GM19043 (cell line): ENCODE measurements at regions not wholly inside any gene's neighbourhood (a gene's known extent, or its start where the extent isn't known, plus 50 kb on each side); places are given as distances from the start of the nearest gene placed in this dataset.
A peak's percentile ranks its signal among the peaks of the same experiment; 100 is the strongest.

Source experiments
- ATAC-seq: cut with Tn5 transposase; IDR thresholded peaks from one replicate; pipeline ENCODE4 v1.9.1; 2021; ENCODE audit warnings: low read depth; ENCODE audit not compliant: unreplicated experiment

GRCh38 chr7:131231381-131232220 is 96.1 kb upstream of the MKLN1 start:
- ATAC-seq, result peak; percentile 72

- ATAC-seq, result no peak
Measured at GRCh38 chr7:131232768-131233167, 94.9 kb upstream of the MKLN1 start.

- no peak for ATAC-seq
Measured at GRCh38 chr7:131233193-131233592, 94.5 kb upstream of the MKLN1 start.

- no peak for ATAC-seq
Measured at GRCh38 chr7:131234719-131235488, 92.8 kb upstream of the MKLN1 start.

GRCh38 chr7:131235489-131236317 is 92.0 kb upstream of the MKLN1 start:
- ATAC-seq, result no peak

- no peak for ATAC-seq
Measured at GRCh38 chr7:131236318-131236672, 91.4 kb upstream of the MKLN1 start.

- no peak for ATAC-seq
Measured at GRCh38 chr7:131238347-131238931, 89.2 kb upstream of the MKLN1 start.

GRCh38 chr7:131241386-131241785 is 86.3 kb upstream of the MKLN1 start:
- no peak for ATAC-seq

- ATAC-seq, result no peak
Measured at GRCh38 chr7:131242123-131242650, 85.5 kb upstream of the MKLN1 start.

GRCh38 chr7:131244259-131244852 is 83.3 kb upstream of the MKLN1 start:
- no peak for ATAC-seq

GRCh38 chr7:131249003-131249402 is 78.7 kb upstream of the MKLN1 start:
- no peak for ATAC-seq

GRCh38 chr7:131249483-131249882 is 78.2 kb upstream of the MKLN1 start:
- no peak for ATAC-seq

- ATAC-seq, result no peak
Measured at GRCh38 chr7:131250331-131250730, 77.3 kb upstream of the MKLN1 start.

GRCh38 chr7:131251371-131251770 is 76.3 kb upstream of the MKLN1 start:
- no peak for ATAC-seq

GRCh38 chr7:131252976-131253375 is 74.7 kb upstream of the MKLN1 start:
- no peak for ATAC-seq

GRCh38 chr7:131254211-131254610 is 73.5 kb upstream of the MKLN1 start:
- no peak for ATAC-seq

- ATAC-seq, result no peak
Measured at GRCh38 chr7:131255242-131255641, 72.4 kb upstream of the MKLN1 start.

GRCh38 chr7:131261476-131261994 is 66.1 kb upstream of the MKLN1 start:
- no peak for ATAC-seq

- ATAC-seq, result no peak
Measured at GRCh38 chr7:131265227-131265626, 62.4 kb upstream of the MKLN1 start.

GRCh38 chr7:131267631-131268030 is 60.0 kb upstream of the MKLN1 start:
- no peak for ATAC-seq
